ENCODE measurements at regions not wholly inside any gene's neighbourhood (a gene's known extent, or its start where the extent isn't known, plus 50 kb on each side); places are given as distances from the start of the nearest gene placed in this dataset.

DNA sequence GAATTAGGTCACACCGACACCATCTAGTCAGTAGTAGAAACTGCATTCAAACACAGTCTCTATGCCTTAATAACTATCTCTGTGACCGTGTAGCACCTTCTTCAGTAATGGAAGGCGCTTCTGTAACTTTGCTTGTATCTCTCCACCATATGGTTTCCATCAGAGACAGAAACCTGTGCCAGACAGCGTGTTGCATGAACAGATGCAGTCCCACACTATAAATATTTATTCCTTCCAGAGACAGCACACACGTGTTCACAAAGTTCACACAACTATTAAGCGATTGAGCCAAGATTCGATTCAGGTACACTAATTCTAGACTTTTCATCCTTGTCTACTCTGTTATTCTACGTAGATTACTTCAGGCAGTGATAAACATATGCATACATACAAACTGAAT lies 873.9 kb upstream of the MBL2 start:
- no peaks in the 10 kb centered on the region for H4K20me1 ChIP-seq (ENCODE audit: insufficient read depth, low read length)
- H3K4me1 ChIP-seq (ENCODE audit: insufficient read depth, low read length, severe bottlenecking): no peaks in the 10 kb centered on the region
- no peaks in the 10 kb centered on the region for H3K9me3 ChIP-seq (ENCODE audit: low read length)
- TF ChIP-seq EZH2 (IDR thresholded peaks at IDR 0.05; ENCODE audit: borderline replicate concordance, low read length): no peak
- TF ChIP-seq, protein P1, sequence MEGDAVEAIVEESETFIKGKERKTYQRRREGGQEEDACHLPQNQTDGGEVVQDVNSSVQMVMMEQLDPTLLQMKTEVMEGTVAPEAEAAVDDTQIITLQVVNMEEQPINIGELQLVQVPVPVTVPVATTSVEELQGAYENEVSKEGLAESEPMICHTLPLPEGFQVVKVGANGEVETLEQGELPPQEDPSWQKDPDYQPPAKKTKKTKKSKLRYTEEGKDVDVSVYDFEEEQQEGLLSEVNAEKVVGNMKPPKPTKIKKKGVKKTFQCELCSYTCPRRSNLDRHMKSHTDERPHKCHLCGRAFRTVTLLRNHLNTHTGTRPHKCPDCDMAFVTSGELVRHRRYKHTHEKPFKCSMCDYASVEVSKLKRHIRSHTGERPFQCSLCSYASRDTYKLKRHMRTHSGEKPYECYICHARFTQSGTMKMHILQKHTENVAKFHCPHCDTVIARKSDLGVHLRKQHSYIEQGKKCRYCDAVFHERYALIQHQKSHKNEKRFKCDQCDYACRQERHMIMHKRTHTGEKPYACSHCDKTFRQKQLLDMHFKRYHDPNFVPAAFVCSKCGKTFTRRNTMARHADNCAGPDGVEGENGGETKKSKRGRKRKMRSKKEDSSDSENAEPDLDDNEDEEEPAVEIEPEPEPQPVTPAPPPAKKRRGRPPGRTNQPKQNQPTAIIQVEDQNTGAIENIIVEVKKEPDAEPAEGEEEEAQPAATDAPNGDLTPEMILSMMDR (IDR thresholded peaks at IDR 0.05; ENCODE audit: low read length): no peak
- H3K79me2 ChIP-seq (ENCODE audit: insufficient read depth, low read length): no peaks in the 10 kb centered on the region
- H3K9ac ChIP-seq (ENCODE audit: low read length): no peak overlapping the region
- H3K27ac ChIP-seq (ENCODE audit: low read depth, low read length, poor library complexity, severe bottlenecking): no peak overlapping the region
- H3K4me3 ChIP-seq (ENCODE audit: low read depth, low read length, poor library complexity, severe bottlenecking): no peak overlapping the region
- H2AFZ ChIP-seq (ENCODE audit: low read length): no peak overlapping the region
- H3F3A ChIP-seq (ENCODE audit: insufficient read depth, low read length): no peaks in the 10 kb centered on the region
- no peak overlapping the region for H3K4me2 ChIP-seq (ENCODE audit: low read length)
- no peaks in the 10 kb centered on the region for H3K9me2 ChIP-seq (ENCODE audit: low read depth, low read length)
- H3K27me3 ChIP-seq (ENCODE audit: insufficient read depth, low read length): no peaks in the 10 kb centered on the region
- H3K36me3 ChIP-seq (ENCODE audit: insufficient read depth, low read length): no peaks in the 10 kb centered on the region

DNA sequence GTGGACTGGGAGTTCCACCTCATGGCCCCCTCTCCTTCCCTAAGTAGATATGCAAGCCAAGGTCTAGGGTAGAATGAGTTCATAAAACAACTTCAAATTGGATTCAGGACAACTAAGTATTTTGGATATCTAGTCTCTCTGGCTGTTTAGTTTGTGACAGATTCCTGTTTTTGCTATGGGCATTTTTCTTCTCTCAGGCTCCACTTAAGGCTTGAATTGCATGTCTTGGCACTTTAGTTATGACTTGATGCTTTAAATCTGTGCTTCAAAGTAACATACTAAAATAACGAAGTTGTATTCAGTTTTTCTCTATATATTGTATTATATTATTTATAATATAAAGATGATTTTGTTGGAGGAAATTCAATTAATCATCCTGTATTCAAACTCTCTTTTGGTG lies 873.4 kb upstream of the MBL2 start:
- no peaks in the 10 kb centered on the region for H3K9me3 ChIP-seq (ENCODE audit: low read length)
- H3K36me3 ChIP-seq (ENCODE audit: insufficient read depth, low read length): no peaks in the 10 kb centered on the region
- H3K4me2 ChIP-seq (ENCODE audit: low read length): no peak overlapping the region
- TF ChIP-seq EZH2 (IDR thresholded peaks at IDR 0.05; ENCODE audit: borderline replicate concordance, low read length): no peak
- TF ChIP-seq, protein P1 (IDR thresholded peaks at IDR 0.05; ENCODE audit: low read length): no peak
- H2AFZ ChIP-seq (ENCODE audit: low read length): no peak overlapping the region
- no peak overlapping the region for H3K9ac ChIP-seq (ENCODE audit: low read length)
- H3K27me3 ChIP-seq (ENCODE audit: insufficient read depth, low read length): no peaks in the 10 kb centered on the region
- no peaks in the 10 kb centered on the region for H3K4me1 ChIP-seq (ENCODE audit: insufficient read depth, low read length, severe bottlenecking)
- H3K27ac ChIP-seq (ENCODE audit: low read depth, low read length, poor library complexity, severe bottlenecking): no peak overlapping the region
- H4K20me1 ChIP-seq (ENCODE audit: insufficient read depth, low read length): no peaks in the 10 kb centered on the region
- no peak overlapping the region for H3K4me3 ChIP-seq (ENCODE audit: low read depth, low read length, poor library complexity, severe bottlenecking)
- no peaks in the 10 kb centered on the region for H3K79me2 ChIP-seq (ENCODE audit: insufficient read depth, low read length)
- no peaks in the 10 kb centered on the region for H3F3A ChIP-seq (ENCODE audit: insufficient read depth, low read length)
- no peaks in the 10 kb centered on the region for H3K9me2 ChIP-seq (ENCODE audit: low read depth, low read length)

DNA sequence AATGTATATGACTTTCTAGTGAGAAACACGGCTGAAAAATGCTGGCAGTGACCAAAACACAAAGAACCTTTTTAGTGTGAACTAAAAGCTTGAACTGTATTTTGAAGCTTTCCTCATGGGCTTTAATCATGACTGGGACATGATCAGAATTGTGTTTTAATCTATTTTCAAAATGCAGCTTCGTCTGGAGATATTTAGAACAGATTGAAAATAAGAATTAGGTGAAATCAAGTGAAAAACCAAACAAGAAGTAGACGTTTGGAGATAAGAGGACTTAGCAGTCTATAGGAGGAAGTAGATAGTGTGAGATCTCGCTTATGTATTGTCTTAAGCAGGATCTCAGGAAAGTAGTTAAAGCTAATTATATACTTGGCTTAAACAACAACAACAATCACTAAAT lies 865.4 kb upstream of the MBL2 start:
- H2AFZ ChIP-seq (ENCODE audit: low read length): no peak overlapping the region

More for the DNA sequence above, 865.4 kb upstream of the MBL2 start:
- no peak overlapping the region for H3K4me2 ChIP-seq (ENCODE audit: low read length)
- no peak overlapping the region for H3K27ac ChIP-seq (ENCODE audit: low read depth, low read length, poor library complexity, severe bottlenecking)
- H3K9ac ChIP-seq (ENCODE audit: low read length): no peak overlapping the region
- H3K27me3 ChIP-seq (ENCODE audit: insufficient read depth, low read length): no peaks in the 10 kb centered on the region
- H3K36me3 ChIP-seq (ENCODE audit: insufficient read depth, low read length): no peaks in the 10 kb centered on the region
- no peak overlapping the region for H3K4me3 ChIP-seq (ENCODE audit: low read depth, low read length, poor library complexity, severe bottlenecking)
- H3K9me3 ChIP-seq (ENCODE audit: low read length): no peaks in the 10 kb centered on the region
- no peaks in the 10 kb centered on the region for H3K4me1 ChIP-seq (ENCODE audit: insufficient read depth, low read length, severe bottlenecking)
- no peak for TF ChIP-seq EZH2 (IDR thresholded peaks at IDR 0.05; ENCODE audit: borderline replicate concordance, low read length)
- TF ChIP-seq, protein P1 (IDR thresholded peaks at IDR 0.05; ENCODE audit: low read length): no peak
- no peaks in the 10 kb centered on the region for H4K20me1 ChIP-seq (ENCODE audit: insufficient read depth, low read length)
- H3K9me2 ChIP-seq (ENCODE audit: low read depth, low read length): no peaks in the 10 kb centered on the region
- no peaks in the 10 kb centered on the region for H3K79me2 ChIP-seq (ENCODE audit: insufficient read depth, low read length)
- H3F3A ChIP-seq (ENCODE audit: insufficient read depth, low read length): no peaks in the 10 kb centered on the region

Data from OCI-LY1 (cell line).